Breast epithelium (tissue), 4 donors: ENCODE measurements at regions not wholly inside any gene's neighbourhood (a gene's known extent, or its start where the extent isn't known, plus 50 kb on each side); places are given as distances from the start of the nearest gene placed in this dataset.
"Not testable (repeated sequence)": the region's sequence is repeated elsewhere in the genome, so short reads cannot be mapped to it uniquely, and the experiment has no call there.

Source experiments
- DNase-seq, 2 donors: peaks; one replicate each; pipeline ENCODE4 v3.0.0-alpha.2; 2019; ENCODE audit warnings: low spot score in 2 of 2
- H3K27ac ChIP-seq, 2 donors: fragments of 200-600 bp; sonication (generic) in 1 of 2; one replicate each; pipeline ENCODE4 v1.5.1; 2016 to 2019; ENCODE audit warnings: mild to moderate bottlenecking in 1 of 2
- H3K27me3 ChIP-seq, 2 donors: fragments of 200-600 bp; sonication (generic) in 1 of 2; one replicate each; pipeline versions ENCODE4 v1.5.1 to v1.6.0; 2017 to 2019; ENCODE audit warnings: control low read depth in 1 of 2, mild to moderate bottlenecking in 1 of 2
- H3K36me3 ChIP-seq: fragments of 200-600 bp; one replicate; pipeline ENCODE4 v1.5.1; 2019
- H3K4me1 ChIP-seq, 2 donors: fragments of 200-600 bp; sonication (generic); one replicate each; pipeline ENCODE4 v1.5.1; 2016 to 2019; ENCODE audit warnings: control low read depth in 1 of 2
- H3K4me3 ChIP-seq, 3 donors: fragments of 200-600 bp; sonication (generic); 1 replicate in 2 of 3; 2 replicates in 1 of 3; pipeline ENCODE4 v1.5.1; 2016 to 2019; ENCODE audit warnings: mild to moderate bottlenecking in 3 of 3, moderate library complexity in 2 of 3
- H3K9me3 ChIP-seq, 2 donors: fragments of 200-600 bp; sonication (generic) in 1 of 2; one replicate each; pipeline ENCODE4 v1.5.1; 2016 to 2019; ENCODE audit warnings: control low read depth in 1 of 2
- CTCF ChIP-seq, 3 donors: fragments of 450-650 bp; IDR thresholded peaks; one replicate each; pipeline ENCODE4 v1.5.1; 2016 to 2017; ENCODE audit warnings: antibody characterized with exemption in 3 of 3, mild to moderate bottlenecking in 3 of 3, moderate library complexity in 3 of 3
- POLR2A ChIP-seq: fragments of 450-650 bp; IDR thresholded peaks from one replicate; pipeline ENCODE4 v1.6.1; 2016; ENCODE audit warnings: antibody characterized with exemption, mild to moderate bottlenecking, moderate library complexity
- POLR2AphosphoS5 ChIP-seq, 3 donors: sonication (generic); formaldehyde crosslinking; IDR thresholded peaks; one replicate each; pipeline ENCODE4 v1.6.1; 2017; ENCODE audit warnings: antibody characterized with exemption in 3 of 3
- intact Hi-C: fragments of 100-400 bp; cut with DNase I; formaldehyde crosslinking; loops from one replicate; pipeline ENCODE4 v1.15.1; 2023; ENCODE audit warnings: low total_unique reads

GRCh38 chr15:99826157-99826780 is 93.0 kb upstream of the LYSMD4 start:
- TF ChIP-seq POLR2AphosphoS5 (IDR thresholded peaks at IDR 0.05) = no peak
- TF ChIP-seq POLR2A = no peak
- TF ChIP-seq CTCF (IDR thresholded peaks at IDR 0.05) = no peak
- no peak for DNase-seq
- Histone ChIP-seq H3K4me1 (no peaks in the 10 kb centered on the region), H3K36me3 (no peaks in the 10 kb centered on the region), H3K27ac (no peak overlapping the region), H3K4me3 (no peak overlapping the region), H3K27me3 (no peaks in the 10 kb centered on the region), H3K9me3 (no peaks in the 10 kb centered on the region)
- intact Hi-C loops = no loop called here

GRCh38 chr15:99823346-99823745 is 90.1 kb upstream of the LYSMD4 start:
- Histone ChIP-seq H3K9me3 (no peaks in the 10 kb centered on the region), H3K4me3 (no peak overlapping the region), H3K4me1 (no peaks in the 10 kb centered on the region), H3K27me3 (no peaks in the 10 kb centered on the region), H3K27ac (no peak overlapping the region), H3K36me3 (no peaks in the 10 kb centered on the region)
- intact Hi-C loops = no loop called here
- TF ChIP-seq POLR2AphosphoS5 (IDR thresholded peaks at IDR 0.05) (no peak), CTCF (IDR thresholded peaks at IDR 0.05) (no peak), POLR2A (no peak)
- DNase-seq = no peak

GRCh38 chr15:99819981-99820718 is 86.9 kb upstream of the LYSMD4 start:
- H3K36me3 ChIP-seq = no peaks in the 10 kb centered on the region
- H3K27ac ChIP-seq = no peak overlapping the region
- H3K4me1 ChIP-seq = no peaks in the 10 kb centered on the region
- H3K4me3 ChIP-seq = no peak overlapping the region
- intact Hi-C loops = loop anchor here (10.0 kb wide), 1 partner anchor 825 kb away; no protein-coding TSS in a partner anchor
- TF ChIP-seq POLR2A (no peak), CTCF (IDR thresholded peaks at IDR 0.05) (no peak)
- no peak for DNase-seq
- H3K27me3 ChIP-seq = no peaks in the 10 kb centered on the region
- no peaks in the 10 kb centered on the region for H3K9me3 ChIP-seq

GRCh38 chr15:99818872-99819271 is 85.6 kb upstream of the LYSMD4 start:
- Histone ChIP-seq H3K4me1 (no peaks in the 10 kb centered on the region), H3K36me3 (no peaks in the 10 kb centered on the region), H3K27me3 (no peaks in the 10 kb centered on the region), H3K4me3 (no peak overlapping the region), H3K9me3 (no peaks in the 10 kb centered on the region), H3K27ac (no peak overlapping the region)
- intact Hi-C loops = loop anchor here (10.0 kb wide), 1 partner anchor 824 kb away; no protein-coding TSS in a partner anchor
- DNase-seq = no peak
- no peak for TF ChIP-seq CTCF (IDR thresholded peaks at IDR 0.05)
- TF ChIP-seq POLR2A = no peak
- no peak for TF ChIP-seq POLR2AphosphoS5 (IDR thresholded peaks at IDR 0.05)

- H3K4me1 ChIP-seq, DNase-seq, H3K36me3 ChIP-seq, H3K27ac ChIP-seq, H3K9me3 ChIP-seq, H3K4me3 ChIP-seq, H3K27me3 ChIP-seq: not testable (repeated sequence)
- intact Hi-C loops = loop anchor here (10.0 kb wide), 1 partner anchor 822 kb away; no protein-coding TSS in a partner anchor
Observed at GRCh38 chr15:99816862-99817261, 83.6 kb upstream of the LYSMD4 start.

GRCh38 chr15:99810663-99811062 is 77.4 kb upstream of the LYSMD4 start:
- intact Hi-C loops = loop anchor here (10.0 kb wide), 1 partner anchor 816 kb away; no protein-coding TSS in a partner anchor
- not testable (repeated sequence) for DNase-seq

GRCh38 chr15:99799854-99800250 is 66.6 kb upstream of the LYSMD4 start:
- H3K4me1 ChIP-seq, H3K9me3 ChIP-seq, DNase-seq, H3K27me3 ChIP-seq, intact Hi-C loops, H3K36me3 ChIP-seq, H3K4me3 ChIP-seq, H3K27ac ChIP-seq: not testable (repeated sequence)

More at GRCh38 chr15:99810663-99811062, 77.4 kb upstream of the LYSMD4 start:
- not testable (repeated sequence) for H3K4me3 ChIP-seq, H3K27ac ChIP-seq, H3K4me1 ChIP-seq, H3K9me3 ChIP-seq, H3K27me3 ChIP-seq, H3K36me3 ChIP-seq

- H3K27me3 ChIP-seq, H3K4me3 ChIP-seq, H3K36me3 ChIP-seq, H3K27ac ChIP-seq, intact Hi-C loops, H3K9me3 ChIP-seq, H3K4me1 ChIP-seq, DNase-seq: not testable (repeated sequence)
Observed at GRCh38 chr15:99799182-99799853, 66.1 kb upstream of the LYSMD4 start.
